Activated T-cell treated with anti-CD3 and anti-CD28 coated beads for 48 hours (primary cell): ENCODE measurements at regions not wholly inside any gene's neighbourhood (a gene's known extent, or its start where the extent isn't known, plus 50 kb on each side); places are given as distances from the start of the nearest gene placed in this dataset.

Experiments used
- DNase-seq: peaks from one replicate; pipeline ENCODE4 v3.0.0-alpha.2; 2020; ENCODE audit warnings: low read depth

DNA sequence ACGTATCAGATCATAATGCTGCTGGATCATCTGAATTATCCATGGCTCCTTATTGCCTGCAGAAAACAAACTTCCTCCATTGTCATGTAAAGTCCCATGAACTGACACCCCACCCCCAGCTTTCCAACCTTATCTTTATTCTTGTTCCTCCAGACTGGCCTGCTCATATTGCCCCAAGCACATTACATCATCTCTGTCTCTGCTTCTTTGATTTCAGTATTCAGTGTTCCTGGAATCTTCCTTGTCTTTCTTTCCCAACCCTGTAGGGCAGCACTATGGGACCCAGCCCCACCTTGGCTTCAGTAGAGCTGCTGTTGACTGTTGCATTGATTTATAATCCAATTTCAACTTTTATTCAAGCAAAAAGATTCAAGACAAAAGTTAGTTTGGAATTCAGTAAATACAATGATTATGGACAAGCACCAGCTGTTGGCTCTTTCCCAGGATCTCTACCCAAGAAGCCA, 187.5 kb upstream of the ECI2 start:
- no peak for DNase-seq

DNA sequence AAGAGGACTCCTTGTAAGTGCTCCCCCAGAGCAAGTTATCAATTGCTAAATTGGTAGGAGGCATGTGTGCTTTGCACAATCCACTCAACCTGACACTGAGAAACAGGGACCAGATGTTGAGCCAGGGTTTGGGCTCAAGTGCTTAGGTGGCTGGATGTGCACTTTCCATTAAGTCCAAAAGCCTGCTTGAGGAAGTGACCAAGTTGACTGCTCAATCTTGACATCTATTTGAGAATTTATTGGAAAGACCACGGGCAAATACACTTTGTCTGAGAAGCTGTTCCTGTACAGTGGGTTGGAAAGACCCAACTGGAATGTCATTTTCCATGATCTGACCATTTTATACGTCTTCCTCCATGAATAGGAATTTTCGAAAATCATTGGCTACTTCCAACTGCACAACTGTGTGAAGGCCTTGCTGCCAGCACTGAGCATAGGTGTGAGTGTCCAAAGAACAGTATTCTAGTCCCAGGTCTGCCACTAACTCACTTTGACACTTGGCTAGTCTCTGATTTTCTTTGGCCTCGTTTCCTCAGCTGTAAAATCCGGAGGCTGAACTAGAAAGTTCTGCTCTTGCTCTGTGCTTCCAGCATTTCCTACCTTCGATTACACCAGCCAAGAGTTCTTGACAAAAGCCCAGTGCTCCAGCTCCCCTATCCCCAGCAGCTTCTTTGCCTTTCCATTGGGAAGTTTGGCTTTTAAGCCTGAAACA, 186.9 kb upstream of the ECI2 start:
- DNase-seq: no peak

DNA sequence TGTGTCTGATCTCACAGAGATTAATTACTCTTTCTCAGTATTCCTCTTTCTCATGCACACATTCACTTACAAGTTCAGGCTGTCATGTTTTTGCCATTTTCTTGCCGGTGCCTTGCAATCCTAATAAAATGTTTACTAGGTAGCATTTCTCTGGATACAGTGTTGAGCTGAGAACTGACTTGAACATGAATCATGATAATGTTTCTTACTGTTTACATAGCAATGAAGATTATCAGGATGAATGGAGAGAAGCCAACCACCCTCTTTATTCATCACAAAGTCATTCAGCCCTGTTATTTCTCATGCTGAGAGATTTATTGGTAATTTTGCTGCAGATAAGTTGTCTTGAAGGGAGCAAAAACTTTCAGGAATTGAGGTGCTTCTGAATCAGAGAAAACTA, 185.5 kb upstream of the ECI2 start:
- DNase-seq: no peak

DNA sequence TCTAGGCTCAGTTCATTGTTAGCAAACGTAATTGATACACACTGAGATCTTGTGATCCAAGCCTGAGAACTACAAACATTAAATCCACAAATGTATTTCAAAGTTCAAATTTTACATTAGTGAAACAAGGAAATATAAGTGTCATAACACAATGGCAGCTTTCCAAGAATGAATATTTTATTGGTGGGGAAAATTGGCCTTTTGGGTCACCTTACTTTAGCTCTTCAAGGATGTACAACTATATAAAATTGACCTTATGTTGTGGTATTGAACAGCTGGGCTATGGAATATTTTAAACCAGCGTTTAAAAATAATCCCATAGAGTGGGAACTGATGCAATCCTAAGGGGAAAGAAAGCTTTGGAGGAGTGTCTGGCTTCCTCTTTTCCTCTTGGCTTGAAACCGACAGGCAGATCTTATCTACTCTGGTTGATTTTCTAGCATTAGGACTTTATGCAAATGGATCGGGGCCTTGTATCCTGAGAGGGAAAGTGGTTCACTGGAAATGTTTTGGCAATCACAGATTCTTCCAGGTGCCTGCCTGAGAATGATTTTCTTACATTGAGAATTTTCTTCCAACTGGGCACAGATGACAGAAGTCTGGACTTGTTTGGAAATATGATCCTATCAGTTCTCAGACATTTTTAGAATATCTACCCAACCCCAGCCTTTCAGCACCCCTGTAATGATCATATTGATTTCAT, 184.8 kb upstream of the ECI2 start:
- no peak for DNase-seq

DNA sequence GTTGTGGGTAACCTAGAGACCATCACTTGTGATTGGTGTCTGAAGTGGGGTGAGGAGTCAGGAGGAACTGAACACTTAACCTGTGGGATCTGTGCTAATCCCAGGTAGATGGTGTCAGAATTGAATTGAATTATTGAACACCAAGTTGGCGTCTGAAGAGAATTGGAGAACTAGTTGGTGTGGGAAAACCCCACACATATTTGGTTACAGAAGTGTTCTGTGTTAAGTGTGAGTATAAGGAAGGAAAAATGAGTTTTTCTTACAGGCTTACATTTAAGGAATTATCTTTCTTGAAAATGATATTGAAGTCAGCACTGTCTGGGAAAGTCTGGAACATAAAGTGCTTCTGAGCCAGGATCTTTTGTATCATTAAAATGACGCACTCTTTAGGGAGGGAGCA, 182.9 kb upstream of the ECI2 start:
- no peak for DNase-seq

DNA sequence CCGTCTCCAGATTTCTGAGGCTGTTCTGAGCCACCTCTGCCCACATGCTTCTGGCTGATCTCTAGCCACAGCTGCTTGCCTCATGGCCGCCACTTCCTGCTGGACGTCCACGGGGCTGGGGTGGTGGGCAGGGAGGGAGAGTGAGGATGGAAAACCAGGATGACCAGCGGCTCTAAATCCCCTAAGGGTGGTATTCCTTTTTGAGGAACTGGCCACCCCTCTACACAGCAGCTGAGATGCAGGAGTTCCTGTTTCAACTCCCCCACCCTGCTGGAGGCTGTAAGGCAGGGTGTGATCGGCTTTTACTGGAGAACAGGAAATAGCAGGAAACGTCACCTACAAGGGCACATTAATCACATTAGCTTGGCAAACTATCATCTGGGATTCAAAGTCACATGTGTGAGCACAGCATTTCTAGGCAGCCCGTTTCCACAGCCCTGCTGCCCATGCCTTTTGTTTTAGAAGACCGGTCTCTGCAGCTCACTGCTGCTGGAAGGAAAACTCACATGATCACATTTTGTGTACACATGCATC, 181.6 kb upstream of the ECI2 start:
- DNase-seq: no peak

DNA sequence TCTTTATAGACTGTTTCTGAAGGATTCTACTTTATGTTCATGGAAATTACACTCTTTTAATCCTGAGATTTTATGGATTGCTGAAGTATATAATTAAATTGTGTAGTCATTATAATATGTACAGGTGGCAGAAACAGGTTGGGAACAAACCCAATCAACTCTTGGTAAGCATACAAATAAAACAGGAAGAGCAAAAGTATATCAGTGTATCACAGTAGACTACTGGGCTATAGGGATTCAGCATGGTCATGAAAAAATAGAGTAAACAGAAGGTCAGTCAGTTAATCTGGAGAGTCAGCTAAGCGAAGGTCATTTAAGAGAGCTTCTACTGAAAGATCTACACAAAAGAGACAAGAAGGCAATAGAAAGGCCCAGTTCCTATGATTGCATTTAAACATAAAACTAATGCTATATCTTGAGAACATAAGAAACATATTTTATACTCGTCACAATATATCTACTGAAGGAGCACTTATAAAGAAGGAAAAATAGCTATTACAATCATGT, 178.9 kb upstream of the ECI2 start:
- DNase-seq: no peak

DNA sequence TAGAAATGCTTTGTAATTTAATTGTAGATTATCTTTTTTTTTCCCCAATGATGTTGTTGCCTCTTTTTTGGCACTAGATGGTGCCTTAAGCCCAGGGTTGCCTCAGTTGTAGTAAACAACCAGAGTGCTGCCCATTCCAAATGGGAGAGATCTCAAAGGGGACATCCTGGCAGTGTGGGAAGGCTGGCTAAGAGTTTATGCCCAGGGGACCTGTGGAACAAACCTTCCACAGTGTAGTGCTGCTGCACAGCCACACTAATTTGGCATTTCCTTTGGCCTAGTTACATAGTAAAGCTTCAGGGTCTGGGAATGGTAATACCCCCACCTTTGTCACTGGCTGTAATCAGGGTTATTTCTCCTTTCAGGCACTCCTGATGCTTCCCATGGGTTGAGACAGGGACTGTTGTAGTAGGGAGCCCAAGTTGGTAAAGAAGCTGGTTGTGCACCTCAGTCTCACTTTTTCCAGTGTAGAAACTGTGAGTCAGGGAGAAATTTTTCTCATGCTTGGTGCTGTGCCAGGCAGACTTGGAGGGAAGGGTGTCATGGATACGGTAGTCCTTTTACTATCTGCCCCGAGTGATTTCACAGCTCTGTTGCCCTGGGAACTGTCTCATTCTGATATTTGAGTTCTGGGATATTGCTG, 177.8 kb upstream of the ECI2 start:
- DNase-seq: no peak

DNA sequence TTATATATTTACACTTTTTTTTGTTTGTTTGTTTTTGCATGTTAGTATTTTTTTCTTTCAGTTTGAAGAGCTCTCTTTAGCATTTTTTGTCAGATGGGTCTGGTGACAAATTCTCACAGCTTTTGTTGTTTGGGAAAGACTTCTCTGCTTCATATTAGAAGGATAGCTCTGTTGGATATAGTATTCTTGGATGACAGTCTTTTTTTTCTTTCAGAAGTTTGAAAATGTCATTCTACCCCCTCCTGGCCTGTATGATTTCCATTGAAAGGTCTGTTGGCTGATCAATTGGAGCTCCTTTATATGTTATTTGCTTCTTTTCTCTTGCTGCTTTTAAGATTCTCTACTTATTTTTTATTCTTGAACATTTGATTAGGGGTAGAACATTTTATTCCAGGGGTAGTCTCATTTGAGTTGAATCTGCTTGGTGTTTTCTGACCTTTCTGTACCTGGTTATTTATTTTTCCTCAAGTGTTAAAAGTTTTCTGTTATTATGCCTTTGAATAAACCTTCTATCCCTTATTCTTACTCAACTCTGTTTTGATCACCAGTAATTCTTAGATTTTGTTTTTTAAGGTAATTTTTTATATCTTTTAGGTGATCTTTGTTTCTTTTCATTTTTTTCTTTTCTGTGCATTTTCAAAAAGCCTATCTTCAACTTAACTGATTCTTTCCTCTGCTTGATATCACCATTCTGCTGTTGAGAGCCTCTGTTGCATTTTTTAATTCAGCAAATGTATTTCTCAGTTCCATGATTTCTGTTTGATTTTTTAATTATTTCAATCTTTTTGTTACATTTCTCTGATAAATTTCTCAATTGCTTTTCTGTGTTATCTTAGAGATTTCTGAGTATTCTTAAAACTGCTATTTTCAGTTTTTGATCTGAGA, 176.8 kb upstream of the ECI2 start:
- no peak for DNase-seq

DNA sequence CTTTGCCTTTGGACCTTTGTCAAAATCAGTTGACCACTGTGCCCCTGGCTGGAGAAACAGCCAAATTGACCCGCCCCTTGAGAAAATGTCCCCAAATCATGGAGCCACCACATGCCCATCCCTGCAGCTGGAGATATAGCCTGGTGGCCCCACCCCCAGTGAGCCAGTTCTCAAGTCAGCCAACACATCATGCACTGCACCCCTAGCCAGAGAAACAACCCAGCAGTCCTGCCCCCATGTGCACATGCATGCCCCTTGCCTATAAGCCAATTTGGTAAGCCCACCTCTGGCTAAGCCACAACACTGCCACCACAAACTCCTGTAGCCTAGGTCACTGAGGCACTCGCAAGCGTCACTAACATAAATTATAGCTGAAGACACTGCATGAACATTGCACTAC, 174.2 kb upstream of the ECI2 start:
- no peak for DNase-seq

DNA sequence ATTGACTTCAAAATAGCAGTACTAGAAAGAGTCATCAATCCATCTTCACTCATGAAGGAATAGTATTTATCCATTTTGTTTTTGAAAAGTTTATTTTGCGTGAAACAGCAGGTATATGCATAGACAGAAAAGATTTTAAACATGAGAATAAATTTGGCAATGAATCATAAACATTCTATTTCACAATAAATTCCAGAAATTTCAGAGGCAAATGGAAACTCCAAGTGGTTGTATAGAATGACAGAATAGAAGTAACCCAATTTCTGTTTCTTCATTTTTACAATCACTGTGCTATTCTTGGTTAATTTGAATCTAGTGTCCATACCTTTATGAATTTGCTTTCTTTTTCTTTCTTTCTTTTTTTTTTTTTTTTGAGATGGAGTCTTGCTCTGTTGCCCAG, 173.0 kb upstream of the ECI2 start:
- no peak for DNase-seq

DNA sequence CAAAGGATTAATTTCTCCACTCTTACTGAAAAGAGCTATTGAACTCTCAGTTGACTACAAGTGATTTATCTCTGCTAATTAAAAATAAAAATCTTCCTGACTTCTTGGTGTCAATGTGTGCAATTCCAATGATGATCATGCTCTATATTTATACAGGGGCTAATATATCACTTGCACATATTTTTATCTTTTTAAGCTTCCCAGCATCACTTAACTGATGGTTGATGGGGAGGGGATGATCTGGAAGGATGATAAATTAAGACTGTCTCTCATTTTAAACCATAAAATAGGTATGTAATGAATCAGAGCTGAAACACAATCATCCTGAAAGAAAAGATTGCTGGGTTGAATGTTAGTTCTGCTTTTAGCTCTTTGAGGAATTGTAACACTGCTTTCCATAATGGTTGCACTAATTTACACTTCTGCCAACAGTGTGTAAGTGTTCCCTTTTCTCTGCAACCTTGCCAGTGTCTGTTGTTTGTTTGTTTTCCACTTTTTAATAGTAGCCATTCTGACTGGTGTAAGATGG, 169.6 kb upstream of the ECI2 start:
- DNase-seq: no peak

DNA sequence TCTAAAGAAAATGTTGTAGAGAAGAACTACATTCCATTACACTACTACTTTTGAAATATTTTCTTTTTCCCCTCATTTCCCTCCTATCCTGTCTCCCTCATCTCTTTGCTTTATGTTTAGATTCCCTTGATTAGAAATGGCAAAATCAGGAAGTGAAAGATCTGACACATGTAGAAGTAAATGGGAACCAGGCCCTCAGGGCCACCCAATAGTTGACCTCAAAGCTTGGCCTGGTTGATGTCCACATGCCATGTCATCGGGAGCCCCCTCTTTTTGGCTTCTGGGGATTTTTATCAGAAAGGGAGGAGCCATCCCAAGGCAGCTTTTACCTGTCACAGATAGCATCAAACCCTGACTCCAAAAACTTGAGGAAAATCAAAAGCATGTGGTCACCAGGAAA, 168.3 kb upstream of the ECI2 start:
- no peak for DNase-seq

DNA sequence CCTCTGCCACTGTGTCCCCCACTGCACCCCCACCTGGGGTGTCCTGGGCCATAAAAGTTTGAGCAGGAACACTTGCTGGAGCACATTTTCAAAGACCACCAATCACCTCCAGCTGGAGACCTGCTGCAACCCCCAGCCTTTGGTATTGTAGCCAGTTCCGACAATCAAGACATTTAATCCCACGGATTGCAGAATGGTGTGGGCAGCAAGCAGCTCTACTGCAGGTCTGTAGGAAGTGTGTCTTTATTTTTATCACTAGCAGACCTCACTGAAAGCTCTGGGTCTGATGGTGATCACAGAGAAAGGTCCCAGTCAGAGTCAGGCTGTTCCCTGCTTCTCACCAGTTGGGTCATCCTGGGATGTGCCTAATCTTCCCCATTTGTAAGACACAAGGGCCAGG, 167.1 kb upstream of the ECI2 start:
- DNase-seq: no peak

DNA sequence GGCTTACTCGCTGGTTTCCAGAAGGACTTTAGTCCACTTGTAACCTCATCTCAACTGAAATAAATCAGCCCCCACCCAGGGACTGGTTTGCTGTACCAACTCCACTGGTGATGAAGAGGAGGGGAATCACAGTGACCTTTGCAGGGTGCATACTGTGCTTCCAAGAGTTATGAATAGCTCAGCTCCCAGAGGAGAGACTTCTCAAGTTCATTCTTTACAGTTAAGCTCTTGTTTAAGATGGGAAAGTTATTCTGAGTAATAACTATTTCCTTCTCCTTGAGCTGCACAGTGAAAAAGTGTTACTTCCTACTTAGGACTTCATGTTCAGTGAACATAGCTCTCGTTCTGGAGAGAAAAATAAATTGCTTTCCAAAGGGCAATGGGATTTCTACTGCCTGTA, 166.5 kb upstream of the ECI2 start:
- no peak for DNase-seq

DNA sequence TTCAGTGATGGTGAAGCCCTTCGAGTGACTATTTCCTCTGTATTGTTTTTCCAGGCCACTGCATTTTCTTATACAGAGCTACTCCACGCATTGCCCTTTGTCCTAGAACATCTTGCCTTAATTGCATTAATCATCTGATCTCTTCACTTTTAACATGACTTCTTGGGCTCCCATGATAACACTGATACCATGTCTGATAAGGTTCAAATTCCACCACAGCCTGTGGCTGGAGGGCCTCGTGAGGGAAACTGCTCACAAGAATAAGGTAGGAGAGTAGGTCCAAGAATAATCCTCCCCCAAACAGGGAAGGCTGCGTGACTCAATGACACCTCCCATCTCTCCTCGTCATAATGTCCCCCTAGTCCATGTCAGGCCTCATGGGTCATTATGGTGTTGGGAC, 165.5 kb upstream of the ECI2 start:
- no peak for DNase-seq

DNA sequence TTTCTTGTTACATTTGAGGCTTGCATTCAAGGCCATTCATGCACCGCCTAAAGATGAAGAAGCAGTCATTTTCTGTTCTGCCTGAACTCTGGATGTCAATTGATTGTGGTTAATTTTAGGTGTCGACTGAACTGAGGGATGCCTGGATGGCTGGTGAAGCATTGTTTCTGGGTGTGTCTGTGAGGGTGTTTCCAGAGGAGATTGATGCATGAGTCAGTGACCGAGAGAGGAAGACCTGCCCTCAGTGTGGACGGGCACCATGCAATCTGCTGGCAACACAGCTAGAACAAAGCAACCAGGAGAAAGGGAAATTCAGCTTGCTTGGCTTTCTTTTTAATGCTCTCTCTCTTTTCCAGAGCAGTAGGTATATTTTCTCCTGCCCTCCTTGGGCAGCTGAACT, 164.1 kb upstream of the ECI2 start:
- DNase-seq: no peak

DNA sequence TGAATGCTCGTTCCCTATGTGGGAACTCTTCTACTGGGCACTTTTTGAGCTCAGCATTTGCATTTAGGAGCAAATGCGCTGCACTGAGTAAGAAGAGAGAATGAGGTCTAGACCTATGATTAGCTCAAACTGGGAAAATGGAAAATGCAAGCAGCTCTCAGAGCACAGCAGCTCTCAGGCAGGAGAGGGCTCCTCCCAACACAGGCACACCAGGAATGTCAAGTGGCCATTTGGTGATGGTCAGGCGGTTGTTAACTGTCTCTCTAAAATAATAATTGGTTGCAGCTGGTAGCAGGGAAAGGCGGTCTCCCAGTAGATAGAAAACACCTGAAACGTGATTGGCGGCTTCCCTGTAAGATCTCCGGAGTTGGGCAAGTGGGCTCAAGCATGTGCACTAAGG, 162.0 kb upstream of the ECI2 start:
- DNase-seq: no peak

DNA sequence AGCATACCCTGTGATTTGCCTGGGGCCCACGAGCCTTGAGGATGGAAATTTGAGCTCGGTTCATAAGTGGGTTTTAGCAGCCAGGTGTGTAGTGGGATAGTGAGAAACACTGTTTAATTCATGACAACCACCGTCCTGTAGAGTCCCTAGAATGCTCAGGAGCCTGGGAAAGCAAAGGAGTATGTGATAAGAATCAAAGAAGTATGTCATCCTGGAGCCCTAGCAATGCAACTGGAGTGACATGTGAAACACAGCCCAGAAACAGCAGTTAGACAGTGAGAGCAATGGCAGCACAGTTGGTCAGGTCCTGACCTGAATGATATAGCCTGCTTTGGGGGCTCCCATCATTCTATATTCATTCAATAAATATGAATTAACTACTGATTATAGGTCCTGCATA, 161.2 kb upstream of the ECI2 start:
- no peak for DNase-seq

DNA sequence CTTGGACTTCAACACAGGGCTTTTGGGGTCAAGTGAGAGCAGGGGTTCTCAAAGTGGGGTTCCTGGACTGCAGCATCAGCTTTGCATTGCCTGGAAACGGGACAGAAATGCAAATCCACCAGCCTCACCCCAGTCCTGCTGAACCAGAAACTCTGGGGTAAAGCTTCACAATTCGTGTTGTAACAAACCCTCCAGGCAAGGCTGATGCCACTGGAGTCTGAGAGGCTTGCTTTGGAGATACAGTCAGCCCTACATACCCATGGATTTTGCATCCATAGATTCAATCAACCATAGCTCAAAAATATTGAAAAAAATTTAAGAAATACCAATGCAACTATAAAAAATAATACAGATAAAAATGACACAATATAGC, 160.4 kb upstream of the ECI2 start:
- no peak for DNase-seq

DNA sequence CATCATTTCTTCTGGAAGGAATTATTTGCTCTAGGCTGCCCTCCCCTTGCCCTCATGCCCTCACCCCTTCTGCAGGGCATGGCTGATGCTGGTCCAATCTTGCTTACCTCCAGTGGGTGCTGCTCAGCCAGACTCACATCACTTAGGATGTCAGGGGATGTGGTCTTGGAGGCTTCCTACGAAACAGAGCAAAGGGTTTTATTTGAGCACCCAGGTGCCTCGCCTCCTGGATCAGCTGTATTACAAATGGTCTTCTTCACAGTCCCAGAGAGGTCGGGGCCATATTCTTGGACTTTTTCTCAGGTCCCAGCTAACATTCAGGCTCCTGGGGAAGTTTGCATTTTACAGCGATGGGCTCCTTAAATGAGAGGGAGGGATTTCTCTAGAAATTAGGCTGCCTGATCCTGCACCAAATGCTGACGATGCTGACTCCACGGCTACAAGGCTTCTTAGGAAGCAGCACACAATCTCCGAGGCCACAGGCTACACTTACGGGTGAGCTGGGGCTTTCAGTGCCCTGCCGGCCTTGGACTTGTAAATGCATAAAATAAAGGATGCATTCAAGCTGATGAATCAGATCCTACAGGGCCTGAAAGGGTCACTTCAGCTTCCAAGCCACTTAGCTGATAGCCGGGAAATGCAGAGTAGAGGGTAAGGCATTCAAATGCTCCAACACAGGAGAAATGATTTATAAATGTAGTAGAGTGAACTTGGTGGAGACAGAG, 159.8 kb upstream of the ECI2 start:
- no peak for DNase-seq
